ENCODE measurements at regions not wholly inside any gene's neighbourhood (a gene's known extent, or its start where the extent isn't known, plus 50 kb on each side); places are given as distances from the start of the nearest gene placed in this dataset.

- DNase-seq (no peak), ATAC-seq (no peak)
- Histone ChIP-seq H3K9me3 (no peaks in the 10 kb centered on the region), H3K4me1 (peaks cover 0 to 8% (median 2%) of the 10 kb centered on the region in 4 donors), H3K27ac (no peak overlapping the region), H3K27me3 (no peaks in the 10 kb centered on the region), H3K36me3 (no peaks in the 10 kb centered on the region), H3K4me3 (no peak overlapping the region)
- intact Hi-C loops (cut with DNase I) = no loop called here
- WGBS (ENCODE audit: insufficient coverage, low coverage, low lambda C conversion rate, missing lambda C conversion rate) = 0% methylated on average over 1 of the region's 1 CpG
- TF ChIP-seq POLR2A (IDR thresholded peaks at IDR 0.05) = no peak
- TF ChIP-seq CTCF (IDR thresholded peaks at IDR 0.05) = no peak
Observed at GRCh38 chr11:8763070-8763685, 80.6 kb downstream of the RPL27A start.

- peak overlapping the region in 2 of 3 donors; percentile 2 to 29 for H3K27ac ChIP-seq
- 62% methylated on average over 1 of the region's 1 CpG for WGBS (ENCODE audit: insufficient coverage, low coverage, low lambda C conversion rate, missing lambda C conversion rate)
- H3K4me3 ChIP-seq = no peak overlapping the region
- TF ChIP-seq POLR2A (IDR thresholded peaks at IDR 0.05) = no peak
- no peak for TF ChIP-seq CTCF (IDR thresholded peaks at IDR 0.05)
- H3K9me3 ChIP-seq = no peaks in the 10 kb centered on the region
- intact Hi-C loops (cut with DNase I) = no loop called here
- no peaks in the 10 kb centered on the region for H3K27me3 ChIP-seq
- ATAC-seq = peak in 3 of 4 donors; percentile 28 to 72 (median 31)
- no peaks in the 10 kb centered on the region for H3K36me3 ChIP-seq
- no peak for DNase-seq
- peaks cover 0 to 8% (median 2%) of the 10 kb centered on the region in 4 donors for H3K4me1 ChIP-seq
Observed at GRCh38 chr11:8765294-8765693, 82.7 kb downstream of the RPL27A start.

- ATAC-seq = peak in 2 of 4 donors; percentile 9 to 34
- H3K4me1 ChIP-seq = peaks cover 0 to 8% (median 2%) of the 10 kb centered on the region in 4 donors
- H3K27me3 ChIP-seq = no peaks in the 10 kb centered on the region
- H3K36me3 ChIP-seq = no peaks in the 10 kb centered on the region
- TF ChIP-seq CTCF (IDR thresholded peaks at IDR 0.05) = no peak
- TF ChIP-seq POLR2A (IDR thresholded peaks at IDR 0.05) = no peak
- intact Hi-C loops (cut with DNase I) = no loop called here
- H3K27ac ChIP-seq = peak overlapping the region in 2 of 3 donors; percentile 2 to 29
- DNase-seq = no peak
- WGBS (ENCODE audit: insufficient coverage, low coverage, low lambda C conversion rate, missing lambda C conversion rate) = 75% methylated on average over 6 of the region's 8 CpGs
- H3K4me3 ChIP-seq = no peak overlapping the region
- H3K9me3 ChIP-seq = no peaks in the 10 kb centered on the region
Observed at GRCh38 chr11:8766043-8766987, 83.7 kb downstream of the RPL27A start.

GRCh38 chr11:8766988-8767374 lies 84.4 kb downstream of the RPL27A start:
- peak overlapping the region in 1 of 3 donors; percentile 2 for H3K27ac ChIP-seq
- WGBS (ENCODE audit: insufficient coverage, low coverage, low lambda C conversion rate, missing lambda C conversion rate) = 31% methylated on average over 7 of the region's 7 CpGs

More at GRCh38 chr11:8766988-8767374, 84.4 kb downstream of the RPL27A start:
- H3K36me3 ChIP-seq = no peaks in the 10 kb centered on the region
- ATAC-seq = peak; percentile 52 to 83 (median 69)
- DNase-seq = no peak
- intact Hi-C loops (cut with DNase I) = no loop called here
- H3K9me3 ChIP-seq = no peaks in the 10 kb centered on the region
- peaks cover 0 to 8% (median 2%) of the 10 kb centered on the region in 4 donors for H3K4me1 ChIP-seq
- TF ChIP-seq POLR2A (IDR thresholded peaks at IDR 0.05) (no peak), CTCF (IDR thresholded peaks at IDR 0.05) (no peak)
- H3K4me3 ChIP-seq = no peak overlapping the region
- no peaks in the 10 kb centered on the region for H3K27me3 ChIP-seq

All from right lobe of liver (tissue), 6 donors.